ENCODE measurements at regions not wholly inside any gene's neighbourhood (a gene's known extent, or its start where the extent isn't known, plus 50 kb on each side); places are given as distances from the start of the nearest gene placed in this dataset.

- DNase-seq (ENCODE audit: low read depth) = no peak
Observed at GRCh38 chr16:82567175-82567574, 59.6 kb upstream of the CDH13 start.

- no peak for DNase-seq (ENCODE audit: low read depth)
Observed at GRCh38 chr16:82563401-82563800, 63.4 kb upstream of the CDH13 start.

GRCh38 chr16:82562183-82562683 lies 64.5 kb upstream of the CDH13 start:
- no peak for DNase-seq (ENCODE audit: low read depth)

GRCh38 chr16:82560805-82561325 lies 65.9 kb upstream of the CDH13 start:
- DNase-seq (ENCODE audit: low read depth) = no peak

- DNase-seq (ENCODE audit: low read depth) = no peak
Observed at GRCh38 chr16:82544378-82545160, 82.2 kb upstream of the CDH13 start.

- DNase-seq (ENCODE audit: low read depth) = no peak
Observed at GRCh38 chr16:82542714-82543113, 84.1 kb upstream of the CDH13 start.

- no peak for DNase-seq (ENCODE audit: low read depth)
Observed at GRCh38 chr16:82541103-82541502, 85.7 kb upstream of the CDH13 start.

- no peak for DNase-seq (ENCODE audit: low read depth)
Observed at GRCh38 chr16:82535764-82536163, 91.0 kb upstream of the CDH13 start.

GRCh38 chr16:82535262-82535661 lies 91.5 kb upstream of the CDH13 start:
- DNase-seq (ENCODE audit: low read depth) = no peak

- DNase-seq (ENCODE audit: low read depth) = no peak
Observed at GRCh38 chr16:82533189-82533588, 93.6 kb upstream of the CDH13 start.

GRCh38 chr16:82530883-82531282 lies 95.9 kb upstream of the CDH13 start:
- DNase-seq (ENCODE audit: low read depth) = no peak

GRCh38 chr16:82527101-82527500 lies 99.7 kb upstream of the CDH13 start:
- no peak for DNase-seq (ENCODE audit: low read depth)

- DNase-seq (ENCODE audit: low read depth) = no peak
Observed at GRCh38 chr16:82524976-82525375, 101.8 kb upstream of the CDH13 start.

GRCh38 chr16:82523815-82524214 lies 103.0 kb upstream of the CDH13 start:
- DNase-seq (ENCODE audit: low read depth) = no peak

- DNase-seq (ENCODE audit: low read depth) = no peak
Observed at GRCh38 chr16:82522026-82522425, 104.7 kb upstream of the CDH13 start.

GRCh38 chr16:82518811-82519210 lies 108.0 kb upstream of the CDH13 start:
- no peak for DNase-seq (ENCODE audit: low read depth)

GRCh38 chr16:82514262-82514661 lies 112.5 kb upstream of the CDH13 start:
- no peak for DNase-seq (ENCODE audit: low read depth)

- DNase-seq (ENCODE audit: low read depth) = no peak
Observed at GRCh38 chr16:82510789-82511305, 115.9 kb upstream of the CDH13 start.

GRCh38 chr16:82509691-82510430 lies 116.9 kb upstream of the CDH13 start:
- DNase-seq (ENCODE audit: low read depth) = no peak

GRCh38 chr16:82506692-82507670 lies 119.8 kb upstream of the CDH13 start:
- DNase-seq (ENCODE audit: low read depth) = no peak

GRCh38 chr16:82504836-82505235 lies 121.9 kb upstream of the CDH13 start:
- DNase-seq (ENCODE audit: low read depth) = no peak

GRCh38 chr16:82499302-82499701 lies 127.5 kb upstream of the CDH13 start:
- DNase-seq (ENCODE audit: low read depth) = no peak
